Nephron (organoid): ENCODE measurements at regions not wholly inside any gene's neighbourhood (a gene's known extent, or its start where the extent isn't known, plus 50 kb on each side); places are given as distances from the start of the nearest gene placed in this dataset.

ENCODE experiments used
- H3K27ac Mint-ChIP-seq, 3 experiments: 2 replicates each; pipeline ENCODE4 v1.8.0; 2020; ENCODE audit warnings: mixed read lengths in 3 of 3, mild to moderate bottlenecking in 2 of 3, moderate library complexity in 1 of 3
- H3K27me3 Mint-ChIP-seq: 2 replicates; pipeline ENCODE4 v1.8.0; 2021; ENCODE audit warnings: low read depth, mild to moderate bottlenecking, moderate library complexity, mixed read lengths
- H3K36me3 Mint-ChIP-seq: 2 replicates; pipeline ENCODE4 v1.8.0; 2020; ENCODE audit warnings: low read depth, mixed read lengths
- H3K4me1 Mint-ChIP-seq: 2 replicates; pipeline ENCODE4 v1.8.0; 2020; ENCODE audit warnings: mixed read lengths
- H3K4me3 Mint-ChIP-seq, 3 experiments: 2 replicates each; pipeline ENCODE4 v1.8.0; 2020; ENCODE audit warnings: mild to moderate bottlenecking in 3 of 3, mixed read lengths in 3 of 3, moderate library complexity in 2 of 3
- H3K9me3 Mint-ChIP-seq: 2 replicates; pipeline ENCODE4 v1.8.0; 2020; ENCODE audit warnings: mixed read lengths
- TF ChIP-seq, protein P1 (sequence below), 3 experiments: fragments of 200-600 bp; sonication (generic); IDR thresholded peaks; one replicate each; pipeline ENCODE4 v1.5.0; 2021; ENCODE audit warnings: antibody characterized with exemption in 3 of 3; ENCODE audit not compliant: unreplicated experiment in 3 of 3

GRCh38 chr10:59075576-59075975, 100.9 kb upstream of the PHYHIPL start:
- Mint-ChIP-seq H3K4me1 (peaks cover 23% of the 10 kb centered on the region), H3K36me3 (no peaks in the 10 kb centered on the region), H3K27me3 (no peaks in the 10 kb centered on the region), H3K27ac (peak overlapping the region; percentile 49 to 90 (median 64)), H3K9me3 (peaks cover 2% of the 10 kb centered on the region), H3K4me3 (no peak overlapping the region)
- TF ChIP-seq, protein P1, sequence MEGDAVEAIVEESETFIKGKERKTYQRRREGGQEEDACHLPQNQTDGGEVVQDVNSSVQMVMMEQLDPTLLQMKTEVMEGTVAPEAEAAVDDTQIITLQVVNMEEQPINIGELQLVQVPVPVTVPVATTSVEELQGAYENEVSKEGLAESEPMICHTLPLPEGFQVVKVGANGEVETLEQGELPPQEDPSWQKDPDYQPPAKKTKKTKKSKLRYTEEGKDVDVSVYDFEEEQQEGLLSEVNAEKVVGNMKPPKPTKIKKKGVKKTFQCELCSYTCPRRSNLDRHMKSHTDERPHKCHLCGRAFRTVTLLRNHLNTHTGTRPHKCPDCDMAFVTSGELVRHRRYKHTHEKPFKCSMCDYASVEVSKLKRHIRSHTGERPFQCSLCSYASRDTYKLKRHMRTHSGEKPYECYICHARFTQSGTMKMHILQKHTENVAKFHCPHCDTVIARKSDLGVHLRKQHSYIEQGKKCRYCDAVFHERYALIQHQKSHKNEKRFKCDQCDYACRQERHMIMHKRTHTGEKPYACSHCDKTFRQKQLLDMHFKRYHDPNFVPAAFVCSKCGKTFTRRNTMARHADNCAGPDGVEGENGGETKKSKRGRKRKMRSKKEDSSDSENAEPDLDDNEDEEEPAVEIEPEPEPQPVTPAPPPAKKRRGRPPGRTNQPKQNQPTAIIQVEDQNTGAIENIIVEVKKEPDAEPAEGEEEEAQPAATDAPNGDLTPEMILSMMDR (IDR thresholded peaks at IDR 0.05; ENCODE audit: unreplicated experiment in 3 of 3), result no peak

DNA sequence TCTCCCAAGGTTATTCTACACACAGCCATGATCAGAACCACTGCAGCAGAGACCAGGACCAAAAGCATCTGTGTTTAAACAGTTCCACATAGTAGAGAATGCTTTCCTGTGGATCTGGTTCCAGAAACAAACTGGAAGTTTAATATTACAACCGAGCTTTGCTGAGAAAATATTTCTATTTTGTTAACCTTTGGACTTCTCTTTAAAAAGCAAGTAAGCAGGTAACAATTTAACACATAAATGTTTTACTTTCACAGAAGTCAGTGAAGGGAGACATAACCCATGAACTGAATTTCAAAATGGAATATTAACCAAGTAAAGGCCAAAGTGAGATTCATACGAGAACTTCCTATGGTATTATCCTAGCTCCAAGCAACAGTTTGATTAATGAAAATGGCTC, 98.6 kb upstream of the PHYHIPL start:
- no peaks in the 10 kb centered on the region for H3K9me3 Mint-ChIP-seq
- TF ChIP-seq, protein P1 (IDR thresholded peaks at IDR 0.05; ENCODE audit: unreplicated experiment in 3 of 3), result no peak

DNA sequence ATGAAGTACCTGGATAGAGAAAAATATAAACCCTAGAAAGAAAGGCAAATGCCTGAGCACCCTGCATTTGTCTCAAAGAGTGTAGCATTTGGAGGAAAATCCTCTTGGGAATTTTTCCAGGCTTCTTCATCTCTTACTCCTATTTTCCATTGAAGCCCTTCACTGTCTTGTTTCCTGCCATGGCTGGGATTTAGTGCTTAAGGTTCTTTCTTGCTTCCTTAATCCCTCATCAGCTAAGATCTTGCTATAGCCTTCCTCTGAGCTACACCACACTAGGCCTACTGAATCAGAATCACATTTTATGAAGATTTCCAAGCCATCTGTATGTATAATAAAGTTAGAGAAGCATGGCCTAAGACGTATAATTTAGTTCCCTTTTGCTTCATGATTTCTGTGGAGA, 97.5 kb upstream of the PHYHIPL start:
- Mint-ChIP-seq H3K9me3 (no peaks in the 10 kb centered on the region), H3K4me1 (peaks cover 38% of the 10 kb centered on the region), H3K4me3 (no peak overlapping the region), H3K27ac (peak overlapping the region; percentile 78 to 90 (median 81)), H3K36me3 (no peaks in the 10 kb centered on the region), H3K27me3 (no peaks in the 10 kb centered on the region)
- TF ChIP-seq, protein P1 (IDR thresholded peaks at IDR 0.05; ENCODE audit: unreplicated experiment in 3 of 3), result no peak

More for the DNA sequence above, 98.6 kb upstream of the PHYHIPL start:
- Mint-ChIP-seq H3K27ac (peak overlapping the region; percentile 78 to 90 (median 81)), H3K27me3 (no peaks in the 10 kb centered on the region), H3K4me1 (peaks cover 29% of the 10 kb centered on the region), H3K4me3 (no peak overlapping the region), H3K36me3 (no peaks in the 10 kb centered on the region)

GRCh38 chr10:59079386-59080226, 96.8 kb upstream of the PHYHIPL start:
- Mint-ChIP-seq H3K9me3 (no peaks in the 10 kb centered on the region), H3K36me3 (no peaks in the 10 kb centered on the region), H3K4me1 (peaks cover 38% of the 10 kb centered on the region), H3K27me3 (no peaks in the 10 kb centered on the region), H3K27ac (peak overlapping the region; percentile 78 to 92 (median 90)), H3K4me3 (no peak overlapping the region)
- TF ChIP-seq, protein P1 (IDR thresholded peaks at IDR 0.05; ENCODE audit: unreplicated experiment in 3 of 3), result no peak

GRCh38 chr10:59082249-59082648, 94.2 kb upstream of the PHYHIPL start:
- Mint-ChIP-seq H3K4me1 (peaks cover 51% of the 10 kb centered on the region), H3K9me3 (no peaks in the 10 kb centered on the region), H3K4me3 (no peak overlapping the region), H3K36me3 (no peaks in the 10 kb centered on the region), H3K27ac (peak overlapping the region in 1 of 3 experiments; percentile 6), H3K27me3 (no peaks in the 10 kb centered on the region)
- TF ChIP-seq, protein P1 (IDR thresholded peaks at IDR 0.05; ENCODE audit: unreplicated experiment in 3 of 3), result no peak

DNA sequence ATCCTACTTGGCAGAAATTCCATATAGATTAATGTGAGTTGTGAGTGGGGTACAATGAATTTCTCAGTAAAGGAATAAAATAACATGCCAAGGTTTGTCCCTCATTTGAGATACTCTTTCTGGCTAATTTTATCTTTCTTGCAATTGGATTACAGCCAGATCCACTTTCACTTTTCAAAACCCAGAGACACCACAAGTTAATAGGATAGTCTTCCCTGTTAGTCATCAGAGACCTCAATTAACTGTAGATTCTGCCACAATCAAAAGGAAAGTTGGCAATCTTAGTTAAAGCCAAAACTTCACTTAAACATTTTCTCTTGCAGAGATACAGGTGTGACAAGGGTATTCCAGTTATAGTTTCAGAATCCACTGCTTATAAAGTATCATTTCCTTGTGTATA, 91.4 kb upstream of the PHYHIPL start:
- Mint-ChIP-seq H3K9me3 (no peaks in the 10 kb centered on the region), H3K36me3 (no peaks in the 10 kb centered on the region)

More for the DNA sequence above, 91.4 kb upstream of the PHYHIPL start:
- TF ChIP-seq, protein P1 (IDR thresholded peaks at IDR 0.05; ENCODE audit: unreplicated experiment in 3 of 3), result no peak
- H3K27me3 Mint-ChIP-seq, result no peaks in the 10 kb centered on the region
- H3K4me3 Mint-ChIP-seq, result no peak overlapping the region
- peaks cover 31% of the 10 kb centered on the region for H3K4me1 Mint-ChIP-seq
- peak overlapping the region in 2 of 3 experiments; percentile 15 to 90 for H3K27ac Mint-ChIP-seq
